ENCODE measurements at regions not wholly inside any gene's neighbourhood (a gene's known extent, or its start where the extent isn't known, plus 50 kb on each side); places are given as distances from the start of the nearest gene placed in this dataset.

GRCh38 chr6:8749465-8749864 is 314.1 kb upstream of the SLC35B3 start (continued):
- TF ChIP-seq YY1 (IDR thresholded peaks at IDR 0.05; ENCODE audit: extremely low read depth, insufficient replicate concordance, low read depth, low read length) = no peak
- TF ChIP-seq RAD21 (IDR thresholded peaks at IDR 0.05; ENCODE audit: low read depth) = no peak
- TF ChIP-seq EZH2 (IDR thresholded peaks at IDR 0.05) = no peak
- no peak for TF ChIP-seq SP1 (IDR thresholded peaks at IDR 0.05; ENCODE audit: low read depth)
- no peak for TF ChIP-seq CBX3 (IDR thresholded peaks at IDR 0.05; ENCODE audit: low read depth)

- ATAC-seq (peak; percentile 88), DNase-seq (ENCODE audit: low read depth, low spot score) (peak; percentile 8)
- H3K9ac ChIP-seq (ENCODE audit: low read length) = peak overlapping the region; percentile 4; the same call in 1 of the 2 replicates
- no peaks in the 10 kb centered on the region; a peak in 1 of 4 replicates for H3K4me1 ChIP-seq (ENCODE audit: control insufficient read depth in 1 of 2, insufficient read depth in 2 of 2, low read length in 2 of 2)
- BruUV-seq (replicated peaks) = no TSS peak
- ChIA-PET RAD21 (ENCODE audit: low non-redundant PET in 1 of 2, low total read pairs in 2 of 2, uncharacterized antibody in 2 of 2, unreplicated experiment in 2 of 2) (no interaction called here), POLR2A (interaction anchor here (0.8 to 1.2 kb wide), 2 partner anchors 13 to 134 kb away, joined by 3 read pairs; no protein-coding TSS in a partner anchor), CTCF (interaction anchor here (1.2 to 1.7 kb wide), 3 partner anchors 11 to 35 kb away, joined by 3 read pairs; no protein-coding TSS in a partner anchor)
- intact Hi-C loops (cut with micrococcal nuclease) = no loop called here
- H3K9me2 ChIP-seq (ENCODE audit: insufficient read depth) = no peaks in the 10 kb centered on the region
- peak overlapping the region; percentile 59 for H3K4me2 ChIP-seq (ENCODE audit: low read length)
- no peaks in the 10 kb centered on the region for H3K9me3 ChIP-seq (ENCODE audit: control insufficient read depth in 1 of 2, insufficient read depth in 1 of 2, low read depth in 1 of 2, low read length in 2 of 2)
- H4K20me1 ChIP-seq (ENCODE audit: insufficient read depth) = no peaks in the 10 kb centered on the region
- no peaks in the 10 kb centered on the region for H3K79me2 ChIP-seq (ENCODE audit: insufficient read depth, low read length)
- TF ChIP-seq SRF (IDR thresholded peaks at IDR 0.05; ENCODE audit: low read depth) (no peak), CTCF (IDR thresholded peaks at IDR 0.05 in 2 of 3, conservative IDR thresholded peaks at IDR 0.05 in 1 of 3; ENCODE audit: borderline replicate concordance in 1 of 3, insufficient read depth in 1 of 3, low read depth in 2 of 3, low read length in 2 of 3) (peak; percentile 1 to 29 (median 23); a peak in 2 of 6 replicates), CBX3 (IDR thresholded peaks at IDR 0.05; ENCODE audit: low read depth) (peak; percentile 23; the same call in 1 of the 2 replicates), MAX (IDR thresholded peaks at IDR 0.05) (0 out of 2 replicates have a peak, but pooled peaks have one; percentile 22), RAD21 (IDR thresholded peaks at IDR 0.05; ENCODE audit: low read depth) (peak; percentile 52)
- H3K4me3 ChIP-seq (replicated peaks in 1 of 2; ENCODE audit: low read depth in 1 of 2, low read length in 2 of 2) = peak overlapping the region; percentile 28 to 44
- H2AFZ ChIP-seq (ENCODE audit: low read depth, low read length, poor library complexity, severe bottlenecking) = peak overlapping the region; percentile 47
- no peak overlapping the region for H3K27ac ChIP-seq (ENCODE audit: low read depth, low read length)
- H3K36me3 ChIP-seq (ENCODE audit: control insufficient read depth in 1 of 2, insufficient read depth in 2 of 2, low read length in 2 of 2) = no peaks in the 10 kb centered on the region
- no peaks in the 10 kb centered on the region for H3K27me3 ChIP-seq (ENCODE audit: insufficient read depth, low read length)
Observed at GRCh38 chr6:8743170-8743745, 307.9 kb upstream of the SLC35B3 start.
